GM18526 (cell line): ENCODE measurements at regions not wholly inside any gene's neighbourhood (a gene's known extent, or its start where the extent isn't known, plus 50 kb on each side); places are given as distances from the start of the nearest gene placed in this dataset.

ENCODE experiments used
- POLR2A ChIP-seq: IDR thresholded peaks from 3 replicates; pipeline ENCODE4 v1.6.1; 2011; ENCODE audit not compliant: insufficient read length; ENCODE audit errors: extremely low read depth

DNA sequence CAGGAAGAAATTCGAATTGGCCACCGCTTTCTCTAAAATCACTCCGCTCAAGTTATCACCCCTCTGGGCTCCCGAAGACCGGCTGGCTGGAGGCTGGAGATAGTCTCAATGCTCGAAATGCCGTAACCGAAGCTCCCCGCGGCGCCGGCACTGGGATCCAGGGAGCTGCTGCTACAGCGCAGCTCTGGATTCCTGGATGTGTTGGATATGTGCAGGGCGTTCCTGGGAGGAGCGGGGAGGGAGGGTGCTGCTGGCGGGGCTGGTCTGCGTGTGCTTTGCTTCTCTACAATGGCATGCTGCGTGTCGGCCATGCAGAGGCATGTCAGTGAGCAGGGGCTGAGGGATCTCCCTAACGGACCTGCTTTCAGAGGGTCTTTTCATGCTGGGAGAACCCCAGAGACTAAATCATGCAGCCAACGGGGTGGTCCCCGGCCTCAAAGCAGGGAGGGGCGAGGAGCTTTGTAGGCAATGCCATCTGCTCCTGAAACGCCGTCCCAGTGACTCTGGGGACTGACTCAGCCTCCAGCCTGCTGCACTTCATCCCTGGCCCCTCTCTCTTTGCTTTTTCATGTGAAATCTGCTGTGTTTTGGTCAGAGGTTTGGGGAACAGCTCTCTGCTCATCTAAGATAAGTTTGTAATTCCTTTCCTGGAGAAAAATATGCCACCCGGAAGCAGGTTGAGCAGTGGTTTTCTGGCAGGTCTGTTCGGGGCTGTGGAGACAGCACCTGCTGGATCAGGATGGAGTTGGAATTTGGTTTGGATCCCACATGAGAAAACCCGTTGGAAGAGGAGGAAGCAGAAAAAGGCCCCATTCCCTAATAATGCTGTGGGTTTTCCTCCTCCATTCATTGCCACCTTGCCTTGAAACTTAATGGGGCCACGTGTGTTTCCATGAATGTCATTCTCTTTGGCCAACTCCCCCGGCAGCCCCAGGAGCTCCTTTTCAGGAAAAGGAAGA is 311.4 kb downstream of the SEC14L1 start:
- TF ChIP-seq POLR2A: peak; percentile 32

- no peak for TF ChIP-seq POLR2A
Observed at GRCh38 chr17:77453613-77454241, 313.0 kb downstream of the SEC14L1 start.

- TF ChIP-seq POLR2A: no peak
Observed at GRCh38 chr17:77454242-77455095, 313.7 kb downstream of the SEC14L1 start.

- TF ChIP-seq POLR2A: no peak
Observed at GRCh38 chr17:77455111-77455890, 314.5 kb downstream of the SEC14L1 start.

DNA sequence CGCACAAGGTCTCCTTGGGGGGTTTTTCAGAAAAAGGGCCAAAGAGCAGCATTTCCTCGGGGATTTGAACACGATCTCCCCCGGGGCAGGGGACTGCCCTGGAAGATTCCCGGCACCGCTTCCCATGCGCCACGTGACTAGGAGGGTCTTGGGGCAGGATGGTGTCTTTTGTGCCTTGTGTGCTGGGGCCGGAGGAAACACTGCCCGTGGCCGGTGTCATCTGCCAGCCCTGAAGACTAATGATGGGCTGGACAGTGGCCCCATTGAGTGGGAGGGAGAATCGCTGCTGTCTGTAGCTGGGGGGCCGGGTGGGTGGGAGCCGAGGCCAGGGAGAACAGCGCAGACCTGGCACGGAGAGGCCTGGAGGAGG is 315.1 kb downstream of the SEC14L1 start:
- no peak for TF ChIP-seq POLR2A

DNA sequence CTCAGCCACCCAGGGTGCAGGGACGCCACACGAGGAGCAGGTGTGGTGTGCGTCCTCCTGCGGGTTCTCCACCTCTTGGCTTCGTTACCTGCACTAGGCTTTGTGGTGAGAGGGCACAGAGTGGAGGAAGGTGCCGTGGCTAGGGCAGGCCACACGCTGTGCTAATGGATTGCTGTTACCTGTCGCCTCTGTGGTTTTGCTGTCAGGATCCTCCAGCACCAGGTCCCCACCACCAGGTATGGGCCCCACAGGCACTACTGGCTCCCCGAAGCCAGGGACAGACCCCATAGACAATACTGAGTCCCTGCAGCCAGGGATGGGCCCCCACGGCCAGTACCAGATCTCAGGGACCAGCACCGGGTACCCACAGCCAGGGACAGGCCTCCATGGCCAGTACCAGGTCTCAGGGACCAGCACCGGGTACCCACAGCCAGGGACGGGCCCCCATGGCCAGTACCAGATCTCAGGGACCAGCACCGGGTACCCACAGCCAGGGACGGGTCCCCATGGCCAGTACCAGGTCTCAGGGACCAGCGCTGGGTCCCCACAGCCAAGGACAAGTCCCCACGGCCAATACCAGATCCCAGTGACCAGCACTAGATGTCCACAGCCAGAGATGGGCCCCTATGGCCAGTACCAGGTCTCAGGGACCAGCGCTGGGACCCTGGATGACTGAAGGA is 315.6 kb downstream of the SEC14L1 start:
- peak; percentile 3 for TF ChIP-seq POLR2A

DNA sequence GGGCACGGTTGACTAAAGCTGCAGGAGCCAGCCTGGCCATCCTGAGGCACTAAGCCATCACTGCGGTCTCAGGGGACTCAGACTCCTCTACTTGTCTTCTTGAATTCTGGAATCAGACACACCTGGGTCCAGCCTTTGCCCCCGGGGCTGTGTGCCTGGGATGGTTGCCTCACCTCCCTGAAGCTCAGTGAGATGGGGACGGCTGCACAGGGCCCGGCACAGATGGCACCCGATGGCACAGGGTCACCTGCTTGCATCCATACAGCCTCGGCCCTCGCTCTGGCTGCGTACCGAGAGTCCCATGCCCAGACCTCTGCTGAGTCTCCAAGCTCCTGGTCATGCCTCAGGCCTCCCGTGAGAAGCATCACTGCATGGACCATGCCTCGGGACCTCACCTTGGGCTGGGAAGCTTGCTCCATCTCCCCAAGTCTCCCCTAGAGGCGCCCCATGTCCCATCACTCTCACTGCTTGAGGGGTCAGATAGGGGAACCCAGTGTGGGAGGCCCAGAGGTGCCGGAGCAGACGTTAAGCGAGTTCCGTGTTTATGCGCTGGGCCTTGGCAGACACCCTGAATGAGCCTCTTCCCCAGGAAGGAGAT is 316.3 kb downstream of the SEC14L1 start:
- TF ChIP-seq POLR2A: no peak

DNA sequence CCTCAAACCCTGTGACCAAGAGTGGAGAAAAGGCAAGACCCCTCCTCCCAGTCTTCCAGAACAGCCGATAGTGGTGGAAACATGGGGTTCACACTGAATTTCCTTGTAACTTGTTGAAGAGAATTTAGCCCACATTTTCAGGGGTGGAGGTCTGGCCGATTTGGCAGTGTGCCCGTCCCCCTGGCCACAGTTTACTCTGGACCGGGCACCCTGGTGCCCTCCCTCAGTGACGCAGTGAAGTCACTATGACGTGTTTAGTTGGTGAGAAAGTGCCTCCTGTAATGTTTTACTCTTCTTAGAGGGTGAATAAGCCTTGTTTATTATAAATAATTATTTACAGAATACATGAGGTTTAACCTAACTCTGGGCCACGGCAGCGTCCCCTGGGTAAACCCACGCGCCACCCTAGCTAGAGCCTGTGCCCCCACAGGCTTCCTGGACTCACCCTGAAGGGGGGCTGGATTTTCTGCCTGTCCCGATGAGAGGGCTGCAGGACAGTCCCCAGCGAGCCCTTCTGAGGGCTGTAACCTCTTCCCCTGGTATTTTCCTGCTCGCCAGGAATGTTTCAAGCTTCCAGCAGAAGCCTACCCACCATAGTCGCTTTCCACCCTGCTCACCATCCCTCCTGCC is 316.9 kb downstream of the SEC14L1 start:
- TF ChIP-seq POLR2A: no peak

DNA sequence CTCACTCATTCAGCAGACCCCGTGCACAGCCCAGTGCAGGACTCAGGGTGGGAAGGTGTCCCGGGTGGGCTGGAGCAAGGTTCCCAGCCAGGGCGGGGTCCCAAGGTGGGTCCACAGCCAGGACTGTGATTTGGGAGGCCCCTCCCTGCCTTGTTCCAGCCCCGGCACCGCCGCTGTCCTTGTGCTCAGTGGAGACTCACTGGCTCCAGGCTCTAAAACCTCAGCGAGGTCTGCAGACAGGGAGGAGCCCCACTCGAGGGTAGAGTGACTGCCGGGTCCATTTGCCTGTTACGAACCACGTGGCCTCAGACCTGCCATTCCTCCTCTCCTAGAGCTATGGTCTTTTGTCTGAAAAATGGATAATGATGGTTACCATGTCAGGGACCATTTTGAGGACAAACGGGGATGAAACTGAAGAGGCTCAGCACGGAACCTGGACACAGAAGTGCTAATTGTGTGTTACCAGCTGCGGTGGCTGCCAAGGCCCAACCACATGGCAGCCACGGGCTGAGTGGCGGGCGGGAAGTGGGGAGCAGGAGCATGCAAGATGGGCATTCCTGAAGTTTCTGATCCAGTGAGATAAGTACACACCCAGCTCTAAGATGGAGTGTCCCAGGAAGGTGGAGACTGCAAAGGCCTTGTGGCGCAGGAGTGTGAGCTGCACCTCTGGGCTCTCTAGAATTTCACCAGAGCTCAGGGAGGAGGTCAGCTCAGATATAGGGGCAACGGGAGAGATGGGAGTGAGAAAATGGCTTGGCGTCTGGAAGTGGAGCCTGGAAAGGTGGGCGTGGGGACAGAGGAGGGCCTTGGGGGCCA is 317.6 kb downstream of the SEC14L1 start:
- peak; percentile 9 for TF ChIP-seq POLR2A

DNA sequence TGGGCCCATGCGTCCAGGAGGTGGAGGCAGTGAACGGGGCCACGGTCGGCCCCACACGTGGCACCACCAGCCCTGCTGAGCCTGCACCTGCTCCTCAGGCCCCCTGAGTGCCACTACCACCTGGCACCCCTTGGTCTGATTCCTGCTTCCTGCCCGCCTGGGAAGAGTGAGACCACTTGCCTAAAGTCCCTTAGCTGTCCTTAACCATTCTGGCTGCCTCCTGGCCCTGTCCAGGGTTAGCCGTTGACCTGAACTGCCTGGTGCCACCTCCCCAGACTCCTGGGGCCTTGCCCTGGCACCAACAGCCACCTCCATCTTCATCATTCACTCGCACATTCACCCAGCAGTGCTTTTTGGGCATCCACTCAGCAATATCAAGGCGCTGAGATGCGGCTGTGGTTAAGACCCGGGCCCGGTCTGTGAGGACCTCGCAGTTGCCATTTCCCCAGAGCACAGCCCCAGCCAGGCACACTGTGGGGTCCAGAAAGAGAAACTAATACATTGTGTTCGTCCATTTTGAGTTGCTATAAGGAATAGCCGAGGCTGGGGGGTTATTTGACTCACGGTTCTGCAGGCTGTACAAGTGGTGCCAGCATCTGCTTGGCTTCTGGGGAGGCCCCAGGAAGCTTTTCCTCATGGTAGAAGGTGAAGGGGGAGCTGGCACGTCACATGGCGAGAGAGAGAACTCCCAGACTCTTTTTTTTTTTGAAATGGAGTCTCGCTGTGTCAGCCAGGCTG is 318.4 kb downstream of the SEC14L1 start:
- peak; percentile 7 for TF ChIP-seq POLR2A

DNA sequence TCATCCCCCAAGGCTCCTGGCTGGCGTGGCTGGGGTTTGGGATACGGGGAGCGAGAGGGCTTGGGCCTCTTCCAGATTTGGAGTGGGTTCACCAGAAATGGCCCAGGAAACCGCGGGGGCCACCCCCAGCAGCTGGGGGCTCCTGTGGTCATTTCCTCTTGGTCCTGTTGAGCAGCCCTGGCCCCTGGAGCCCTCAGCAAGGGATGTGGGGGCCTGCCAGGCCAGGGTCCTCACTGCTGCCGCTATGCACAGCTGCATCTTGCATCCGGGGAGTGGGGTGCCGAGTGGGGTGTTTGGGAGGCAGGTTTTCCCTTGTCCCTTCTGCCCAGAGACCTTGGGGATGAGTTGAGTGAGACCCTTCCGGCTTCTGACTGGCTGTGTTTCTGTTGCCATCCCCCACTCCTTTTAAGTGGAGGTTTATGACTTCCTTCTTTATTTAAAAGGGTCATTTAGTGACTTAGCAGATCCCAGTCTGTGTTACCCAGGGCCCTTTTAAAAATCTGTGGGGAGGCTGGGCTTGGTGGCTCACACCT is 319.8 kb downstream of the SEC14L1 start:
- peak; percentile 11 for TF ChIP-seq POLR2A
